ENCODE measurements at regions not wholly inside any gene's neighbourhood (a gene's known extent, or its start where the extent isn't known, plus 50 kb on each side); places are given as distances from the start of the nearest gene placed in this dataset.

GRCh38 chr7:81040496-81040895, 121.6 kb upstream of the SEMA3C start:
- Histone ChIP-seq H3K4me3 (ENCODE audit: insufficient read depth, low read length) (no peak overlapping the region), H4K20me1 (ENCODE audit: insufficient read depth, low read length) (no peaks in the 10 kb centered on the region), H3K27me3 (ENCODE audit: insufficient read depth, low read length) (no peaks in the 10 kb centered on the region), H3K36me3 (ENCODE audit: insufficient read depth, low read length) (no peaks in the 10 kb centered on the region), H3K9me3 (ENCODE audit: low read depth, low read length) (no peaks in the 10 kb centered on the region), H3K4me1 (ENCODE audit: insufficient read depth, low read length) (no peaks in the 10 kb centered on the region), H3K4me2 (ENCODE audit: insufficient read depth, low read length) (no peak overlapping the region), H3K79me2 (ENCODE audit: insufficient read depth, low read length) (no peaks in the 10 kb centered on the region), H2AFZ (ENCODE audit: low read length) (no peak overlapping the region), H3K27ac (ENCODE audit: low read depth, low read length) (no peak overlapping the region)
- no peak for DNase-seq (ENCODE audit: insufficient read length, low spot score, missing footprints)
- TF ChIP-seq, protein P1, sequence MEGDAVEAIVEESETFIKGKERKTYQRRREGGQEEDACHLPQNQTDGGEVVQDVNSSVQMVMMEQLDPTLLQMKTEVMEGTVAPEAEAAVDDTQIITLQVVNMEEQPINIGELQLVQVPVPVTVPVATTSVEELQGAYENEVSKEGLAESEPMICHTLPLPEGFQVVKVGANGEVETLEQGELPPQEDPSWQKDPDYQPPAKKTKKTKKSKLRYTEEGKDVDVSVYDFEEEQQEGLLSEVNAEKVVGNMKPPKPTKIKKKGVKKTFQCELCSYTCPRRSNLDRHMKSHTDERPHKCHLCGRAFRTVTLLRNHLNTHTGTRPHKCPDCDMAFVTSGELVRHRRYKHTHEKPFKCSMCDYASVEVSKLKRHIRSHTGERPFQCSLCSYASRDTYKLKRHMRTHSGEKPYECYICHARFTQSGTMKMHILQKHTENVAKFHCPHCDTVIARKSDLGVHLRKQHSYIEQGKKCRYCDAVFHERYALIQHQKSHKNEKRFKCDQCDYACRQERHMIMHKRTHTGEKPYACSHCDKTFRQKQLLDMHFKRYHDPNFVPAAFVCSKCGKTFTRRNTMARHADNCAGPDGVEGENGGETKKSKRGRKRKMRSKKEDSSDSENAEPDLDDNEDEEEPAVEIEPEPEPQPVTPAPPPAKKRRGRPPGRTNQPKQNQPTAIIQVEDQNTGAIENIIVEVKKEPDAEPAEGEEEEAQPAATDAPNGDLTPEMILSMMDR (IDR thresholded peaks at IDR 0.05; ENCODE audit: extremely low read depth, low read depth, low read length), result no peak

- TF ChIP-seq, protein P1 (IDR thresholded peaks at IDR 0.05; ENCODE audit: extremely low read depth, low read depth, low read length), result no peak
These were observed 118.0 kb upstream of the SEMA3C start for GRCh38 chr7:81036871-81037270.

GRCh38 chr7:81036057-81036456, 117.2 kb upstream of the SEMA3C start:
- Histone ChIP-seq H3K9me3 (ENCODE audit: low read depth, low read length) (no peaks in the 10 kb centered on the region), H3K4me2 (ENCODE audit: insufficient read depth, low read length) (no peak overlapping the region), H3K79me2 (ENCODE audit: insufficient read depth, low read length) (no peaks in the 10 kb centered on the region), H3K27ac (ENCODE audit: low read depth, low read length) (no peak overlapping the region), H3K27me3 (ENCODE audit: insufficient read depth, low read length) (no peaks in the 10 kb centered on the region), H3K36me3 (ENCODE audit: insufficient read depth, low read length) (no peaks in the 10 kb centered on the region), H3K4me1 (ENCODE audit: insufficient read depth, low read length) (no peaks in the 10 kb centered on the region), H4K20me1 (ENCODE audit: insufficient read depth, low read length) (no peaks in the 10 kb centered on the region), H3K4me3 (ENCODE audit: insufficient read depth, low read length) (no peak overlapping the region), H2AFZ (ENCODE audit: low read length) (no peak overlapping the region)
- TF ChIP-seq, protein P1 (IDR thresholded peaks at IDR 0.05; ENCODE audit: extremely low read depth, low read depth, low read length), result no peak
- DNase-seq (ENCODE audit: insufficient read length, low spot score, missing footprints), result no peak

More at GRCh38 chr7:81036871-81037270, 118.0 kb upstream of the SEMA3C start:
- H3K4me1 ChIP-seq (ENCODE audit: insufficient read depth, low read length), result no peaks in the 10 kb centered on the region
- no peaks in the 10 kb centered on the region for H4K20me1 ChIP-seq (ENCODE audit: insufficient read depth, low read length)
- no peaks in the 10 kb centered on the region for H3K79me2 ChIP-seq (ENCODE audit: insufficient read depth, low read length)
- H3K36me3 ChIP-seq (ENCODE audit: insufficient read depth, low read length), result no peaks in the 10 kb centered on the region
- H3K27me3 ChIP-seq (ENCODE audit: insufficient read depth, low read length), result no peaks in the 10 kb centered on the region
- H3K9me3 ChIP-seq (ENCODE audit: low read depth, low read length), result no peaks in the 10 kb centered on the region
- H3K27ac ChIP-seq (ENCODE audit: low read depth, low read length), result no peak overlapping the region
- H3K4me2 ChIP-seq (ENCODE audit: insufficient read depth, low read length), result no peak overlapping the region
- peak overlapping the region; percentile 56 for H2AFZ ChIP-seq (ENCODE audit: low read length)
- DNase-seq (ENCODE audit: insufficient read length, low spot score, missing footprints), result no peak
- no peak overlapping the region for H3K4me3 ChIP-seq (ENCODE audit: insufficient read depth, low read length)

GRCh38 chr7:81031996-81032395, 113.1 kb upstream of the SEMA3C start:
- Histone ChIP-seq H3K79me2 (ENCODE audit: insufficient read depth, low read length) (no peaks in the 10 kb centered on the region), H3K4me3 (ENCODE audit: insufficient read depth, low read length) (no peak overlapping the region), H3K9me3 (ENCODE audit: low read depth, low read length) (no peaks in the 10 kb centered on the region), H3K4me2 (ENCODE audit: insufficient read depth, low read length) (no peak overlapping the region), H3K4me1 (ENCODE audit: insufficient read depth, low read length) (no peaks in the 10 kb centered on the region), H3K36me3 (ENCODE audit: insufficient read depth, low read length) (no peaks in the 10 kb centered on the region), H4K20me1 (ENCODE audit: insufficient read depth, low read length) (no peaks in the 10 kb centered on the region), H3K27ac (ENCODE audit: low read depth, low read length) (no peak overlapping the region), H2AFZ (ENCODE audit: low read length) (no peak overlapping the region), H3K27me3 (ENCODE audit: insufficient read depth, low read length) (no peaks in the 10 kb centered on the region)
- DNase-seq (ENCODE audit: insufficient read length, low spot score, missing footprints), result no peak
- TF ChIP-seq, protein P1 (IDR thresholded peaks at IDR 0.05; ENCODE audit: extremely low read depth, low read depth, low read length), result no peak
